Gastrocnemius medialis (tissue), 4 donors: ENCODE measurements at regions not wholly inside any gene's neighbourhood (a gene's known extent, or its start where the extent isn't known, plus 50 kb on each side); places are given as distances from the start of the nearest gene placed in this dataset.

ENCODE experiments used
- CTCF ChIP-seq, 5 experiments: fragments of 450-650 bp in 3 of 5; fragments of 200-600 bp in 2 of 5; sonication (generic) in 2 of 5; IDR thresholded peaks in 4 of 5; conservative IDR thresholded peaks in 1 of 5; 1 replicate in 4 of 5; 2 replicates in 1 of 5; pipeline ENCODE4 v1.5.1; 2016 to 2019; ENCODE audit warnings: antibody characterized with exemption in 5 of 5, mild to moderate bottlenecking in 3 of 5, moderate library complexity in 3 of 5
- POLR2A ChIP-seq, 2 donors: fragments of 450-650 bp; IDR thresholded peaks; one replicate each; pipeline ENCODE4 v1.6.1; 2017; ENCODE audit warnings: antibody characterized with exemption in 2 of 2, mild to moderate bottlenecking in 2 of 2, moderate library complexity in 2 of 2

GRCh38 chr13:106382534-106382933, 152.9 kb downstream of the EFNB2 start:
- TF ChIP-seq CTCF (IDR thresholded peaks at IDR 0.05 in 4 of 5, conservative IDR thresholded peaks at IDR 0.05 in 1 of 5) (no peak), POLR2A (IDR thresholded peaks at IDR 0.05) (no peak)
